HG02610 (cell line): ENCODE measurements at regions not wholly inside any gene's neighbourhood (a gene's known extent, or its start where the extent isn't known, plus 50 kb on each side); places are given as distances from the start of the nearest gene placed in this dataset.
"Not testable (repeated sequence)": the region's sequence is repeated elsewhere in the genome, so short reads cannot be mapped to it uniquely, and the experiment has no call there.

ENCODE experiments used
- ATAC-seq: cut with Tn5 transposase; IDR thresholded peaks from one replicate; pipeline ENCODE4 v1.9.1; 2021; ENCODE audit warnings: mild to moderate bottlenecking, moderate library complexity; ENCODE audit not compliant: unreplicated experiment

DNA sequence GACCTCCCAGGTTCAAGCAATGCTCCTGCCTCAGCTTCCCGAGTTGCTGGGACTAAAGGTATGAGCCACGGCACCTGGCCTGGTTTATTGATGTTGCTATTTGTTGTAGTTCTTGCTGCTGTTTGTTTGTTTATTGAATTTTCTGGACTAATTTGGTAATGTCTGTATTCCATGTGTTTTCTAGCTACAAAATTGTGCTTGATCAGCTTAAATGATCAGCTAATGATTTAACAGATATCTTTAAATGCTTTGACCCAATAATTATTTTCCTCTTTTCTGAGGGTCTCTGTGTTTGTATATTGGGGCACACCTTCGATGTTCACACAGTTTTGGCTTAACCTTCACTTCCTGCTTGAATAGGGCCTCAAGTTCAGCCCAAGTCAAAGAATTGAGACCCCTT, 488.1 kb upstream of the HTR2C start:
- no peak for ATAC-seq

DNA sequence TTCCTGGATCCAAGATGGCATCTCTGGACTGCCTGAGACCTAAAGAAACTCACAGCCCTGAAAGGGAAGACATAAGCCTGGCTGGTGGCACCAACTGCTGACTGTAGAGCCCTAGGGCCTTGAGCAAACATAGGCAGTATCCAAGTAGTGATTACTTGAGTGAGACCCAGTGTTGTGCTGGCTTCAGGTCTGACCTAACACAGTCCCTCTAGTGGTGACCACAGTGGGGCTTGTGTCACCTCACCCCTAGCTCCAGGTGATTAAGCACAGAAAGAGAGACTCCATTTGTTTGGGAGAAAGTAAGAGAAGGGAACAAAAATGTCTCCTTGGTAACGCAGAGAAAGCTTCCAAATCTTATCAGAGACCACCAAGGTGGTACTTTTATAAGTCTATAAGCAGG, 496.3 kb upstream of the HTR2C start:
- ATAC-seq: no peak

DNA sequence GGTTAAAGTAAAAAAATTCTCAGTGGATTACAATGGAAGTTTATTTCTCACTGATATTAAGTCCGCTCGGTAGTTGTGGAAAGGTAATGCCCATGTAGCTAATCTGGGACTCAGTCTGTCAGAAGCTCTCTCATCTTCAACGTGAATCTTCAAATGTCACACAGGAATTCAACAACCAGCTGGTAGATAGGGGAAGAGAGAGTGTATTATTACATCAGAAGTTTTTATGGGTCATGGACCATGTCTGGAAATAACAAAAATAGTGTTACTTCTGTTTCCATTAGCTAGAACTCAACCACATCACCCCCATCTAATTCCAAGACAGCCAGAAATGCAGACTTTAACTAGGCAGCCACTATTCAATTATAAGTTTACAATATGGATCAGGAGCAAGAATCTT, 506.1 kb upstream of the HTR2C start:
- ATAC-seq: no peak

DNA sequence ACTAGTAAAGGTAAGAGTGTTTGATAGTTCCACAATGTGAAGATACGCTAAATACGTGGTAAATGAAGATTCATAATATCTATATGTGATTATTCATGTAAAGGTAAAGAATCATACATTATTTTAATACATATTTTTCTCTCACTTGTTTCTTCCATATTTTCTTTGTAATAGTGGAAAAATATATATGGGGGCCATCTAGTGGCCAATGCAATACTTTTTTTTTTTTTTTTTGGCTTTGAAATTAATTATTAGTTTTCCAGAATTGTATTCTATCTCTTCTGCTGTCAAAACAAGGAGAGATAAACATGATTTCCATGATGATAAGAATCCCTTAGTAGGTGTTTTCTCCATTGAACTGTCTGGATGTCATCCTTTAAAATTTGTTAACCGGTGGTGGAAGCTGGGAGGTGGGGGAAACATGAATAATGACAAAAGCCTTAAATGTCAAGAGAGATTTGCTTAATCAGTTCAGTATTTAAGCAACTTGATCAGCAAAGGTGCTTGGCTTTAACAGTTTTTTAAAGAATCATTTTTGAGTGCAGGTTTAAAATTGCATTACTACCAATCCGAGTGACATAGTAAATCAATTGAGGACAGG, 508.7 kb upstream of the HTR2C start:
- no peak for ATAC-seq

DNA sequence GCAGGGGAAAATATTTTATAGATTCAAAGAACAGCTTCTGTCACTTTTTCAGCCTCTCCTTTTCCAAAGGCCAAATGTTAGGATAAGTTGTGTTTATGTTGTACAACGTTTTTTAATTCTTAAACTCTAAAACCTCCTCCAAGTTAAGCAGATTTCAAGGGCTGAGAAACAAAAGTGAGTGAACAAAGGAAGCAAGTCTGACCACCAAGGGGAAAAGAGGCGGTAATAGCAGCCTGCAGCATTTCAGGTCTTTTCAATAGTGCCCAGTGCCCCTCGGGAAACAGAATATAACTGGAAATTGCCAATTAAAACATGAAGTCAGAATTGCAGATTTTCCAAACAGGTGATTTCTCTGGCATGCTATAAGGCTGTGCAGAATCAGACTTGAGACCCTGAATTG, 510.0 kb upstream of the HTR2C start:
- no peak for ATAC-seq

DNA sequence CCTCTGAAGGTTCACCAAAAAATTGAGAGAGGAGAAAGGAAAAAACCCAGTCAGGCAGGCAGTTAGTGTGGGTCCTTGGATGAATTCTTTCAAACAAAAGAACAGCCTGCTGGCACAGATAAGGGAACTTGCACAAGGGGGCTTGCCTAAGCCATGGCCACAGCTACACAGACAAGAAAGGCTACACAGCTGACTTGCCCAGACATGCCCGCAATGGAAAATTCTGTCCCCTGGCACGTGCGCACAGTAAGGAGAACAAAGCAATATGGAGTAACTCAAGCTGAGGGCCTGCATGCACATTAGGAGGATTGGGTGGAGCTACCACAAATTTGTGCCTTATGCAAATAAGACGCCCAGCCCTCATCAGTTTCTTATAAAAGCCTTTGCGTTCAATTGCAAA, 512.5 kb upstream of the HTR2C start:
- no peak for ATAC-seq

DNA sequence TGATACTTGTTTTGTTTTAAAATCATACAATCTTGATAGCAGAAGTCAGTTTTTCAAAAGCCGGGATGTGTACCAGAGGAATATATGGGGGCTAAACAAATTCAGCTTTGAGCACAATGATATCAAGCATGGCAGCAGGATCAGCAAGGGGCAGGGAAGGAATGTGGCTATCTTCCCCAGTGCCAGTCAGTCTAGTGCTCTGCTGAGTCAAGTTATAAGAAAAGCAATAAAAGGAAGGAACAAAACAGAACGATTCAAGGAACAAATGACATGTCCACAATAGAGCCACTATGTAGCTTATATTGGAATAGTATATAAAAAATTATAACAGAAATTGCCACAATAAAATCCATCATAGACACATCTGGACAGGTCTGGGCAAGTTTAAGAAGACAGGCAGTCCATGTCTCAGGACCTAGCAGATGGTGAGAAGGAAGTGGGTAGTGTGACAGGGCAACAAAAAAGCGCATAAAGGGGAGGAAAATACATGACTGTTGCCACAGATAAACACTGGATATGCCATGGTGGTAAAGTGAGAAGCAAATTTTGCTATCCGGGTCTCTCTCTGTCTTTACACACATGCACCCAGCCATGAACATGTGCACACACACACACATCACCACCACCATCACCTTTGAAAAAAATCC, 518.2 kb upstream of the HTR2C start:
- no peak for ATAC-seq

DNA sequence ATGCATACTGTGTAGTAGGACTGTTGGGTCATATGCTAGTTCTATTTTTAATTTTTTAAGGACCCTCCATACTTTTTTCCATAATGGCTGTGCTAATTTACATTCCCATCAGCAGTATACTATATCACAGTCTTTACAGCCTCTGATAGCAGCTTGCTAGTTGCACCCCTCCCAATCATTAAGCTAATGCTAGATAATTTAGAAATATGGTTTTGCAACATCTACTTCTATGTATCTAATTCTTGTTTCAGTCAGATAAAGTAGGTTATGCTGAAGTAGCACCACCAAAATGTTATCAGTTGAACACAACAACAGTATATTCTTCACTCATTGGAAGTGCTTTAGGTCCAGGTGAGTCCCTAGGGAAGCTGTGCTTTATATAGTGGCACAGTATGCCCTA, 522.7 kb upstream of the HTR2C start:
- ATAC-seq: no peak

DNA sequence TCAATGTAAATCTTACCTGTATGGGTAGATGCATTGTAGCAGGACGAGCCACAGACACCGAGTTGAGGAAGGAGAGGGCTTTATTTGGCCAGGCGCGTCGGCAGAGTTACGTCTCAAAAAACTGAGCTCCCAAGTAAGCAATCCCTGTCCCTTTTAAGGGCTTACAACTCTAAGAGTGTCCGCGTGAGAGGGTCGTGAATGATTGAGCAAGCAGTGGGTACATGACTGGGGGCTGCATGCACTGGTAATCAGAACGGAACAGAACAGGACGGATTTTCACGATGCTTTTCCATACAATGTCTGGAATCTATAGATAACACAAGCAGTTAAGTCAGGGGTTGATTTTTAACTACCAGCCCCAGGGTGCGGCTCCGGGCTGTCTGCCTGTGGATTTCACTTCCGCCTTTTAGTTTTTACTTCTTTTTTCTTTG, 524.9 kb upstream of the HTR2C start:
- ATAC-seq: no peak

DNA sequence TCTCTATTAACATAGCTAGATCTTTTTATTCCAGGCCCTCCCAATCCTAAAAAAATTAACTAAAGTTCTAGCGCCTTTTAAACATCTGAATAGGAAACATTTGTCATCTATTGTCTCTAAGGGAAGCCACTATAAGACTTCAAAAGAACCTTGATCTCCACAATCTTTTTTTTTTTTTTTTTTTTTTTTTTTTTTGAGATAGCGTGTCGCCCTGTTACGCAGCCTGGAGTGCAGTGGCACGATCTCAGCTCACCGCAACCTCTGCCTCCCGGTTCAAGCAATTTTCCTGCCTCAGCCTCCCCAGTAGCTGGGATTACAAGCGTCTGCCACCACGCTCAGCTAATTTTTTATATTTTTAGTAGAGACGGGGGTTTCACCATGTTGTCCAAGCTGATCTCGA, 526.5 kb upstream of the HTR2C start:
- ATAC-seq: not testable (repeated sequence)

DNA sequence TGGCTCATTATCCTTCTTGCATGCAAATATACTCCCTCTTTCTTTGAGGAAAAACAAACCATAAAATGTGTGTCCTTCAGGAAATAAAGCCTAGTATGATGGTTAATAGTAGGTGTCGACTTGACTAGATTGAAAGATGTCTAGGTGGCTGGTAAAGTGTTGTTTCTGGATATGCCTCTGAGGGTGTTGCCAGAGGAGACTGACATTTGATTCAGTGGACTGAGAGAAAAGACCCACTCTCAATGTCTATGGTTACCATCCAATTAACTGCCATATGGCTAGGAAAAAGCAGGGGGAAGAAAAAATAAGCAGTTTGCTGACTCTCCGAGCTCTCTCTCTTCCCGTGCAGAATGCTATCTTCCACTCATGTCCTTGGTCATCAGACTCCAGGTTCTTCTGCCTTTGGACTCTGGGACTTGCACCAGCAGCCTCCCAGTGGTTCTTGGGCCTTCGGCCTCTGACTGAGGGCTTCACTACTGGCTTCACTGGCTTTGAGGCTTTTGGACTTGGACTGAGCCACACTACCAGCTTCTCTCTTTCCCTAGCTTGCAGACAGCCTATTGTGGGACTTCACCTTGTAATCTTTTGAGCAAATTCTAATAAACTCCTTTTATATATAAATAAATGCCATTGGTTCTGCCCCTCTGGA, 532.1 kb upstream of the HTR2C start:
- no peak for ATAC-seq

DNA sequence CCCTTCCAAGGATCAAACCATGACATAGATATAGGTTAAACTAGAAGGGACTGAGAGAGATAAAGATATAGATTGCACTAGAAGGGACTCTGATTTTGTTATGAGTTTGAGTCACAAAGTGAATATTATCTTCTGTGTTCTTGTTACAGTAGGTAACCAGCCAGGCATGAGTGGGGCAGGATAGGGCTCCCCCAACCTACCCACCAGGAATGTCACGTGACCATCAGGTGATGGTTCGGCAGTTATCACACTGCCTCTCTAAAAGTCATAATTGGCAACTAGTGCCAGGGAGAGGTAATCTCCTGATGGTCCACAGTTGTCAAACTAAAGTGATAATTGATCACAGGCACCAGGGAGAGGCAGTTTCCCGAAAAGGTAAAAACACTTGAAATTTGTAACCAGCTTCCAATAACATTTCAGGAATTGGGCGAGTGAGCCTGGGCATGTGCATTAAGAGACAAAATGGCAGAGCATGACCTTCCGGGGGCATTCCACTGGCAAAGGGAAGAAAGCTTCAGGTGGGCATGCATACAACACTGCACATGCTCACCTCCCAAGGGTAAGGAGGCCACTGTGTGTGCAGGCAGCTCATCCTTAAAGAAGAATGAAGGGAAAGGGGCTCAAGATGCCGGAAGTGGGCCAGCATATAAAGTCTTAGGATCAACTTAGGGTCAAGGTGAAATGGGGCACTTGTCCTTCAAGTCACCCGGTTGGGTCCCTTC, 533.6 kb upstream of the HTR2C start:
- no peak for ATAC-seq

DNA sequence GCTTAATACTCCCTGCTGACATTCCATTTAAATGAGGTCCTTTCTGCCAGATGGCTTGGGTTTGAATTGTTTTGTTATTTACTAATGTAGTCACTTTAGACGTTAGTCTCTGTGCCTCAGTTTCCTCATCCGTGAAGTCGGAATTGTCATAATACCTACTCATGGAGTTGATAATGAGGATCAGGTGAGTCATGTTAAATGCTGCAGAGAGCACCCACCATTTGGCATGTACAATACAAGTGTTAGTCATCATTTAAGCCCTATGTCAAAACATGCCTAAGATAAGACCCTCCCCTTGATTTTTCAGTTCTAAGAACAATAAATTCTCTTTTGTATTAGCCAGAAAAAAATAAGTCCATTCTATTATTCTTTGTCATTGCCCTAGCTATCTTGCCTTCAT, 534.8 kb upstream of the HTR2C start:
- ATAC-seq: no peak

DNA sequence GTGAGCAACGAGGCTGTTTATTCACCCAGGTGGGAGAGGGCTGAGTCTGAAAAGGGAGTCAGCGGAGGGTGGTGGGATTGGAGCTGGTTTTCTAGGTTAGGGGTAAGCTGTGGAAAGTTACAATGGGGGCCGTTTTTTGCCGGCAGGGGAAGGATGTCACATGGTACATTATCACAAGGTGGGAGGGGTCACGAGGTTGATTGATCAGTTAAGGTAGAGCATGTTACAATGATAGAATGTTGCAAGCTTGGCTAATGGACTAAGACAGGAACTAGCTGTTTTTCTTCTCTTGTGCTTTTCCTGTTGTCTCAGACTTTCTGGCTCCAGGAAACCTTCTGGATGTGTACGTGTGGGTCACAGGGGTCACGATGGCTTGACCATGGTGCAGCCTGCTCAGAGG, 536.3 kb upstream of the HTR2C start:
- no peak for ATAC-seq

DNA sequence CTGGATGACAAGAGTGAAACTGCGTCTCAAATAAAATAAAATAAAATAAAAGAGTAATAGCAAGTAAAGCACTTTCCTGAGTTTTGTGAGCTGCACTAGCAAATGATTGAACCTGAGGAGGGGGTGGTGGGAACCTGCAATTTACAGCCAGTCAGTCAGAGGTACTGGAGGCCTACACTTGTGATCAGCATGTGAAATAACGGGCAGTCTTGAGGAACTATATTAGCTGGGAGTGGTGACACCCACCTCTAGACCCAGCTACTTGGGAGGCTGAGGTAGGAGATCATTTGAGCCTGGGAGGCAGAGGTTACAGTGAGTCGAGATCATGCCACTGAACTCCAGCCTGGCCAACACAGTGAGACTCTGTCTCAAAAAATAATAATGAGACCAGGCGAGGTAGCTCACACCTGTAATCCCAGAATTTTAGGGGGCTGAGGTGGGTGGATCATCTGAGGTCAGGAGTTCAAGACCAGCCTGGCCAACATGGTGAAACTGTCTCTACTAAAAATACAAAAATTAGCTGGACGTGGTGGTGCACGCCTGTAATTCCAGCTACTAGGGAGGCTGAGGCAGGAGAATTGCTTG, 537.1 kb upstream of the HTR2C start:
- no peak for ATAC-seq

DNA sequence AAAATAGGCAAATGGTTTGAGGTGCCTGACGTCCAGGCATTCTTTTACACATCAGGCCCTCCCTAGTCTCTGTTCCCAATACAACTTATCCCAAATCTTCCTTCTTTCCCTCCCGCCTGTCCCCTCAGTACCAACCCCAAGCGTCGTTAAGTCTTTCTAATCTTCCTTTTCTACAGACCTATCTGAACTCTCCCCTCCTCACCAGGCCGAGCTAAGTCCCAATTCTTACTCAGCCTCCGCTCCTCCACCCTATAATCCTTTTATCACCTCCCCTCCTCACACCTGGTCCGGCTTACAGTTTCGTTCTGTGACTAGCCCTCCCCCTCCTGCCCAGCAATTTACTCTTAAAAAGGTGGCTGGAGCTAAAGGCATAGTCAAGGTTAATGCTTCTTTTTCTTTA, 542.4 kb upstream of the HTR2C start:
- ATAC-seq: not testable (repeated sequence)

DNA sequence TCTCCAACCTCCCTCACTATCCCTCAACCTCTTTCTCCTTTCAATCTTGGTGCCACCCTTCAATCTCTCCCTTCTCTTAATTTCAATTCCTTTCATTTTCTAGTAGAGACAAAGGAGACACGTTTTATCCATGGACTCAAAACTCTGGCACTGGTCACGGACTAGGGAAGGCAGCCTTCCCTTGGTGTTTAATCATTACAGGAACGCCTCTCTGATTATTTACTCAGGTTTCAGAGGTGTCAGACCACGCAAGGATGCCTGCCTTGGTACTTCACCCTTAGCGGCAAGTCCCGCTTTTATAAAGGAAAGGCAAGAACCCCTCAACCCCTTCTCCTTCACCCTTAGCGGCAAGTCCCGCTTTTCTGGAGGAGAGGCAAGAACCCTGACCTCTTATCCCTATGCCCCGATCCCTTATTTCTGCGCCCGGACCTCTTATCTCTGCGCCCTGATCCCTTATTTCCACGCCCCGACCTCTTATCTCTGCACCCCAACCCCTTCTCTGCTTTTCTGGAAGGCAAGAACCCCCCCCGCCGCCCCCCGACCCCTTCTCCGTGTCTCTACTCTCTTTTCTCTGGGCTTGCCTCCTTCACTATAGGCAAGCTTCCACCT, 543.1 kb upstream of the HTR2C start:
- not testable (repeated sequence) for ATAC-seq

DNA sequence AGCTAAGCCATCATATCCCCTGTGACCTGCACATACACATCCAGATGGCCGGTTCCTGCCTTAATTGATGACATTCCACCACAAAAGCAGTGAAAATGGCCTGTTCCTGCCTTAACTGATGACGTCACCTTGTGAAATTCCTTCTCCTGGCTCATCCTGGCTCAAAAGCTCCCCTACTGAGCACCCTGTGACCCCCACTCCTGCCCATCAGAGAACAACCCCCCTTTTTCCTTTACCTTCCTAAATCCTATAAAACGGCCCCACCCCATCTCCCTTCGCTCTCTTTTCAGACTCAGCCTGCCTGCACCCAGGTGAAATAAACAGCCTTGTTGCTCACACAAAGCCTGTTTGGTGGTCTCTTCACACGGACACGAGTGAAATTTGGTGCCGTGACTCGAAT, 543.8 kb upstream of the HTR2C start:
- ATAC-seq: not testable (repeated sequence)

DNA sequence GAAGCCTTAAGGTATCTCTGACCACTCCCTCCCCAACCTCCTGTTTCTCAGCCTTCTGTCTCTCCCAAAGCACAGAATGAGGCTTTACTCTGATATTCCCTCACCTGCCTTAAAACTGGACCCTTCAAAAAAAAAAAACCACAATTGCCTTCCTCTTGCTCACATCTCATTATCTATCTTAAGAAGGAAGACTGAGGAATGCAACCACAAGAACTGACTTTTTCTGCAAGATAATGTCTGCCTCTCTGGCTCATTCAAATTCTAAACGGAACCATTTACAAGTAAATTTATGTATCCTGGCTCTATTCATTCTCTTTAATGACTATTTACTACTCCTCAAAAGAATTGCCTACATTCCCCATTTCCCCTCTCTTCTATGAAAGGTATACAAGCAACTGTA, 545.5 kb upstream of the HTR2C start:
- no peak for ATAC-seq

DNA sequence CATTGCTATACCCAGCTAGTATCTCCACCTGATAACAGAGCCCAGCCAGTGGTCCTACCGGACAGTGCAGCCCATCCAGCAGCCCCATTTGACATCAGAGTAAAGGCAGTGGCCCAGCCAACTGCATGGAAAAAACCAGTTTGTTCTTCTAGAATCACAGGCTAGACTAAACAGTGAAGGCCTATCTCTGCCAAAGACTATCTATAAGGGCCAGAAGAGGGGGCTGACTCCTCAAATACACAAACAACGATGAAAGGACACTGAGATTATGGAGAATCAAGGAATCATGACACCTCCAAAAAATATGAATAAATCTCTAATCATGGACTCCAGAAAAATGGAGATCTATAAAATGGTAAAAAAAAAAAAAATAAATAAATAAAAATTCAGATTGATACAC, 546.4 kb upstream of the HTR2C start:
- ATAC-seq: no peak
